ENCODE measurements at regions not wholly inside any gene's neighbourhood (a gene's known extent, or its start where the extent isn't known, plus 50 kb on each side); places are given as distances from the start of the nearest gene placed in this dataset.

- no peak for DNase-seq (ENCODE audit: low read depth)
Observed at GRCh38 chr9:88926781-88927505, 64.3 kb upstream of the S1PR3 start.

- DNase-seq (ENCODE audit: low read depth): no peak
Observed at GRCh38 chr9:88927510-88927909, 63.8 kb upstream of the S1PR3 start.

- DNase-seq (ENCODE audit: low read depth): no peak
Observed at GRCh38 chr9:88930716-88931115, 60.6 kb upstream of the S1PR3 start.

GRCh38 chr9:88932766-88933165, 58.5 kb upstream of the S1PR3 start:
- no peak for DNase-seq (ENCODE audit: low read depth)

- DNase-seq (ENCODE audit: low read depth): no peak
Observed at GRCh38 chr9:88933607-88934379, 57.5 kb upstream of the S1PR3 start.

- DNase-seq (ENCODE audit: low read depth): no peak
Observed at GRCh38 chr9:88934876-88935535, 56.3 kb upstream of the S1PR3 start.

GRCh38 chr9:88936132-88936531, 55.1 kb upstream of the S1PR3 start:
- DNase-seq (ENCODE audit: low read depth): no peak

- DNase-seq (ENCODE audit: low read depth): no peak
Observed at GRCh38 chr9:88936668-88937067, 54.6 kb upstream of the S1PR3 start.

GRCh38 chr9:88937248-88937647, 54.0 kb upstream of the S1PR3 start:
- no peak for DNase-seq (ENCODE audit: low read depth)

- DNase-seq (ENCODE audit: low read depth): no peak
Observed at GRCh38 chr9:88938189-88938588, 53.1 kb upstream of the S1PR3 start.

Data from GM04503 (cell line).